ENCODE measurements at regions not wholly inside any gene's neighbourhood (a gene's known extent, or its start where the extent isn't known, plus 50 kb on each side); places are given as distances from the start of the nearest gene placed in this dataset.

DNA sequence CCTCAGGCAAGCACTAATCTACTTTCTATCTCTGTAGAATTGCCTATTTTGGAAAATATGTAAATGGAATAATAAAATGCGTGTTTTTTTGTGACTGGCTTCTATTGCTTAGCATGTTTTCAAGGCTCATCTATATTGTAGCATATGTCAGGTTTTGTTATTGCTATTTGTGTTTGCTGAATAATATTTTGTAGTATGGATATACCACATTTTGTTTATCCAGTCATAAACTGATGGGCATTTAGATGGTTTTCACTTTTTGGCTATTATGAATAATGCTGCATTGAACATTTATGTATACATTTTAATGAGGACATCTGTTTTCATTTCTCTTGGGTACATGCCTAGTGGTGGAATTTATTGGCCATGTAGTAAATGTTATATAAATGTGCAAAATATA, 183.3 kb upstream of the ZP4 start:
- no peak for DNase-seq

DNA sequence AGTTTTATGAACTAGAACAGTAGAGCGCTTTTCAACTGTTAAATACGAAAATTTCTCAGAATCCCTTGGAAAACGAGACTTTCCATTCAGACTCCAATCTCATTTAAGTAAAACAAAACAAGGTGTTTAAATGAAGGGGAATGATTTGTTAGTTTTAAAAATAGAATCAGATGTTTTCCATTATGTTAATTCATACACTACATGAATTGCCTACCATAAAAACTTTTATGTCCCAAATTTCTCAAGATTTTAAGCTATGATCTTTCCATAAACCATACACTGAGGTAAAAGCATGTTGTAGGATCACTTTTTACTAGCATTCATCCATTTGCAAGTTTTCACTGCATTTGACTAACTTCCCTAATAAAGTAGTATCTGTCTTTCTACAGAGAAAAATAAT, 180.3 kb upstream of the ZP4 start:
- DNase-seq, result no peak

GRCh38 chr1:238063454-238063853, 172.7 kb upstream of the ZP4 start:
- peak; percentile 91 to 98 for DNase-seq

- peak in 1 of 2 experiments; percentile 35 for DNase-seq
Observed at GRCh38 chr1:238061967-238062613, 171.4 kb upstream of the ZP4 start.

DNA sequence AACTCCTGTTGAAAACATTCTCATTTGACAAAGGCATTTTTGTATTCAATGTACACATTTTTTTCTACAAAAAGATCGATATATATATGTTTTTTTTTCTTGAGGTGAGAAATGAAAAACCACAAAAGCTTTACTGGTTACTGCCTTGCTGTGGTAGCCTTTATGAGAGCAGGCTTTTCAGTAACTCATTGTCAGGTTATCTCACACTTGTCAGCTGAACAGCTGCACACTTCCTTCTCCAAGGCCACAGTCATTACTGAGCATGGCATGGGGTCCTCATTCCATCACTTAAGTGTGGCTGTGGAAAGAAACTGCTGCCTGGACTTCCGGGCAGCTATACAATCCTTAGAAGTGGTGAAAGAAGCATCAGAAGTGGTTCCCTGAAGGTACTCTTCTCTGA, 169.3 kb upstream of the ZP4 start:
- DNase-seq, result no peak

DNA sequence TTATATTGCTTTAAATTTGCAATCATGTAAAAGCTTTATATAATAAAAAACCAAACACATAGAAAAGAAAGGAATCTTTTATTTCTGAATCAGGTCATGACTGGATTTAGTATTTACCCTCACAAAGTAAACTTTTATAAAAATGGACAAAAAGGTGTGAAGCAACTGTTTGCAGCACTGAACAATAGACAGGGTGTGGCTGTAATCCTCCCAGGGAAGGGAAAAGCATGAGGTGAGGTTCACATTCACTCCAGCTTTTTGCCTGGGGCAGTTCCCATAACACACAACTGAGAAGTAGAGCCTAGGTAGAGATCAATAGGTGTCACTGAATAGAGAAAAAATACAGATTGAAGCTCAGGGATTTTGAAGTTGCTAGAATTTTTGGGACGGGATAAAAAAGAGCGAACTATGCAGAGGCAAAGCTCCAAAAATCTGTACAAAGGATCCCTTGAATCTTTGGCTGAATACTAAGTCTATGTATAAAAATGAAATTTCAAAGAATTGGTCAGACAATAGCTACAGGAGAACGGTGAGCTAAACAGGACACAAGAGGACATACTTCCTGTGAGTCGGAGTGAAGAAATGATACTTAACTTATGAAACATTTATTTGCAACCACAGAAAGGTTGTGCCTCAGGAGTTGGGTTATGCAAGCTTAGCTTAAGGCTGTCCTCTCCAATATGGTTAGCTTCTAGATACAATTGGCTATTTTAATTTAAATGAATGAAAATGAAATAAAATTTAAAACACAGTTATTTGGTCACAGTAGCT, 162.0 kb upstream of the ZP4 start:
- DNase-seq, result no peak

DNA sequence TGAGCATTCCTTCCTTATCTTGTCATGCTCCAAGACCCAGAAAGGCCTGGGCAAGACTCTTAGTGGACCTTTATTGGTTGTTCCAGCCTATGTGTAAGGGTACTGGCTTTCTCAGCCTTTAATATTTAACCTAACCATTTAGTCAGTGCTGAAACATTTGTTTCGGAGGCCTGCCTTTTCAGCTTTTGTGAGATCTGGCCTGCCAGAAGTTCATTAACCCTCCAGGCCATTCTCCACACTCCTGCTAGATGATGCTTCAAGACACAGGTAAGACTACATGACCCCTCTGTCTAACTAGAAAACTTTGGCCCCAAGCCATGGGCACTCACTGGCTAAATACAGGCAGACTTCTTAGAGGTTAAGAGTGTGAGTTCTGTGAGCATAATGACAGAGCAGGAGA, 138.4 kb upstream of the ZP4 start:
- DNase-seq, result no peak

GRCh38 chr1:238027366-238027765, 136.6 kb upstream of the ZP4 start:
- DNase-seq, result no peak

GRCh38 chr1:238023137-238023536, 132.4 kb upstream of the ZP4 start:
- no peak for DNase-seq

GRCh38 chr1:238018214-238018613, 127.5 kb upstream of the ZP4 start:
- DNase-seq, result no peak

- no peak for DNase-seq
Observed at GRCh38 chr1:238006779-238007178, 116.1 kb upstream of the ZP4 start.

DNA sequence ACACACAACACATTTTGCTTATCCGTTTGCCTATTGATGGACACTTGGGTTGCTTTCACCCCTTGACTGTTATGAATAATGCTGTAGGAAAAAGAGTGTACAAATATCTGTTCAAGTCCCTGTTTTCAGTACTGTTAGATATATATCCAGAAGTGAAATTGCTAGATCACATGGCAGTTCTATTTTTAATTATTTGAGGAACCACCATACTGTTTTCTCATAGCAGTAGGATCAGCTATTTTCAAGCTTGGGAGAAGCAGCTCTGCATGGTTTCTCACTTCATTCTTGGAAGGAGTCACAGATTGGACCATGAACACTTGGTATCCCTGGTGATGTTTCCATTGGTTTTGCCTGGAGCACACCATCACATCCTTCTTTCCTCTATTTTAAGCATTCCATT, 114.4 kb upstream of the ZP4 start:
- DNase-seq, result no peak

DNA sequence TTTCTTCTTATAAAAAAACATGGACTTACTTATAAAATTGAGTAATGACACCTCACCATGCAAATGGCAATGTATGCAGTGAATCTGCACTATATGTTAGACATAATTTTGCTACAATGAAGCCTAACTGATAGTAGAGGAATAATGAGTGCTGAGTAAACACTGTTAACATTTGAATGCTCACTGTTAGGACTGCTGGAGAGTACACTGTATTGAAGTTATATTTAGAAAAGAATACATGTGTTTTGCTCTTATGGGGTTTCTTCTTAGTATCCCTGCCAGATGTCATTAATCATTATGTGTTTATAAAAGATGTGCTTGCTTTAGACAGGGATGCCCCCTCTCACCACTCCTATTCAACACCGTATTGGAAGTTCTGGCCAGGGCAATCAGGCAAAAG, 111.1 kb upstream of the ZP4 start:
- DNase-seq, result no peak

DNA sequence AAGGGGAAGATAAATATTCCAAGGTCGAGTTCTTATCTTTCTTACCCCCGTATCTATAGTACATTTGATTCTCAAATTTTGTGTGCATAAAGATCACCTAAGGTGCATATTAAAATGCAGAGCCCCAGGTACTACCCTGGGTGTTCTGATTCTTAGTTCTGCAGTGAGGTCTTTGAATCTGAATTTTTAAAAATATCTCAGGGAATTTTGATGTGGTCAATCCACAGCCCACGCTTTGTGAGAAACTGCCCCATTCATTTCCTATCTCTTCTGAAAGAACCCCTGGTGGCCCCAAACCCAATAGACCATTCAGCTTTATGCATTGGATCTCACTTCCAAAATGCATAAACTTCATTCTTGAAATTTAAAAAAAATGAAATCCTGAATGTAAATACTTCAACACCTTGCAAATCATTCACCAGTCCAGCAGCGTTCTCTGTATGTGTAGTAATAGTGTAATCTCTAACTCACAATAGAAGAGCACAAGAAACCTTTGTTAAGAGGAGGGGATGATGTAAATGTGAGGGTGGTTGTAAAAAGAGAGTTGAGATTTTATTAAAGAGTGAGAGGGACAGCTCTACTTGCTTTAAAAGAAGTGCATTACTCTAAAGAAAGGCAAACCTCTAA, 108.8 kb upstream of the ZP4 start:
- DNase-seq, result no peak

DNA sequence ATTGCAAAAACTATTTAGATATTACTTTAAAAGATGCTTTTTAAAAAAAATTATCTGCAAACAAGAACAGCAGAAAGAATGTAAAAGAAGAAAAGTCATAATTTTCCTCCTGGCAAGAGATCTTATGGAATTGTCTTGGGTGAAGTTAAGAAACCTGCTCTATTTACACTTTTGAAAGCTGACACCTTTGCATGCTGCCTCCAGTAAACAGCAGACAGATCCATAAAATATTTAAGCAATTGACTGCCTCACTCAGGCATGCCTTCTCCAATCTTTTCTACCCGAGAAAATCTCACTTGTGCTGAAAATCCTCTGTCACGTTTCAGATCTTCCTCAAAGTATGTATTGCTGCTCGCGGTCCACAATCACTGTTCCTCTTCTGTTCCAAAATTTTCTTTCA, 107.9 kb upstream of the ZP4 start:
- no peak for DNase-seq

- DNase-seq, result no peak
Observed at GRCh38 chr1:237983496-237983895, 92.8 kb upstream of the ZP4 start.

DNA sequence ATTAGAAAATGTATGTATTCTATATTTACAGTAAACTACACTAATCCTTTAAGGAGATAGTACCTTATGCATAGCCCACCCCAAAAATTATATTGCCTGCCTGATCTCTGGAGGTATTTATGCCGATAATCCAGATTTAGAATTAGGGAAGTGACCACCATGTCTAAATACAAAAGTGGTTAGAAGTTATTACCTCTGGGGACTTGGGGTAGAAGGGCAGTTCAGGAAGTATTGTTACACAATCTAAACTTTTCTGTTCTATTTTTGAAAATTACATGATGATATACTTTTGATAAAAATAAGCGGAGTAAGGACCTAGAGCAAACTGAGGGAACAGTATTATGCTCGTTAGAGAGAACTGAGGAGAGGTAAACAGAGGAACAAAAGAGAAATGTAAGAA, 90.5 kb upstream of the ZP4 start:
- no peak for DNase-seq

- no peak for DNase-seq
Observed at GRCh38 chr1:237976331-237976730, 85.6 kb upstream of the ZP4 start.

GRCh38 chr1:237975903-237976302, 85.2 kb upstream of the ZP4 start:
- no peak for DNase-seq

DNA sequence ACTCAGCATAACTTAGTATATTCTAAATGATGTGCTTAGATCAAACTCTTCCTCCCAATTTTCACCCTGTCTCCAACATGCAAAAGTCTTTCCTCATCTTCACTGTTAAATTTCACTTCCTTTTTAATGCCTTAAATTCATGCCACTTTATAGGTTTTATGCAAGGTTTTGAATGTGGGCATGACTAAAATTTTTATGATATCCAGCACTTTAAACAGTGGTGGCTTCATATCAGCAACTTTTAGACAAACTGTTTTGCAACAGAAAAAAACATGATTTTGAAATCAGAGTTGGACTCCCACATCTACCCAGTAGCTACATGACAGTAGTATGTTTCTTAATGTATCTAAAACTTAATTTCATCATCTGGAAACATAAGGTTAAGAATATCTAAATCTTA, 84.7 kb upstream of the ZP4 start:
- DNase-seq, result no peak

DNA sequence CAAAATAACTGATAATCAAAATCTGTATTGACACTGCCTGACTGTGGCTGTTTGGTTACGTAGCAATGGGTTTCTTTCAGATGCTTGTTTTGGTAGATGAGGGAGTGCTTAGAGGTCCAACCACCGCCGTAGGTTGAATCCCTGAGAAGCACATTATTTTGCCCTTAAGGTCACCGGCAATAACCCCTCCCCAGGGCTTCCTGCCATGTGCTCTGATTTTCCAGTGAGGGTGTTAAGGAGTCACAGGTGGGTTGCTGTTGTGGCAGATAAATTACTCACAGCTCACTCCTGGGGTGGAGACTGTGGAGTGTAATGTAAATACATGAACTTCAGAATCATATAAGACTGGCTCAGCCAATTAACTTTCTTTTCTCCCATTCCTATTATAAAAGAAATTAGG, 81.5 kb upstream of the ZP4 start:
- no peak for DNase-seq

DNA sequence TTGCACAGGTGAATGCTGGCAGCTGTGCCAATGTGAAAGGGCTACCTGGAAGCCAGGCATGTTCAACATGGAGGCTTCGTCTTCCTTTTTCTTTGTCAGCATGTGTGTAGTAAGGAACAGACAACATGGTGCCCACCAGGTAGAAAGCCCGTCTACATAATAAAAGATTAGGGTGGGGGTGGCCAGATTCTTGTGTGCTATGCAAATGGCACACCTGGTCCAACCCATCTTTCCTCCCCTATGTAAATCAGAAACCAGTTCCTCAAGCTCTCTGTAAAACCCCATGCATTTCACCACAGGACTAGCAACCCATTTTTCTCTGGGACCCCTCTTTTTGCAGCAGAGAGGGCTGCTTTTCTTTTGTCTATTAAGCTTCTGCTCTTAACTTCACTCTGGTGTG, 72.3 kb upstream of the ZP4 start:
- no peak for DNase-seq

DNA sequence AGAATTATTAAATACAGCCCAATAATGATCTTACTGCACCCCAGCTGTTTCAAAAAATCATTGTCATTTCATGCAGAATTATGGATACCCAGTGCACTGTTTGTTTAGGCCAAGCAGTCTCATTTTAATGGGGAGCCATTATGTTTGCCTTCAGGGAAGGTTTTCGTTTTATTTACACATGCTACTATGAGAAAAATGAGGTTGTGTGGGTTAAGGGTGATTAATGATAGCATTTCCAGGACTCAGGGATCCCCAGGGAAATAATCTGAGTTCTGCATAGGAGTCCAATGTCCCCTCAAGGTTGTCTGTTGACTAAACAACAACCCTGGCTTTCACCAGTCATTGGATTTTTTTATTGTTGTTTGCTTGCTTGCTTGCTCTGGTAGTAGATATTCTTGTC, 71.0 kb upstream of the ZP4 start:
- no peak for DNase-seq

DNA sequence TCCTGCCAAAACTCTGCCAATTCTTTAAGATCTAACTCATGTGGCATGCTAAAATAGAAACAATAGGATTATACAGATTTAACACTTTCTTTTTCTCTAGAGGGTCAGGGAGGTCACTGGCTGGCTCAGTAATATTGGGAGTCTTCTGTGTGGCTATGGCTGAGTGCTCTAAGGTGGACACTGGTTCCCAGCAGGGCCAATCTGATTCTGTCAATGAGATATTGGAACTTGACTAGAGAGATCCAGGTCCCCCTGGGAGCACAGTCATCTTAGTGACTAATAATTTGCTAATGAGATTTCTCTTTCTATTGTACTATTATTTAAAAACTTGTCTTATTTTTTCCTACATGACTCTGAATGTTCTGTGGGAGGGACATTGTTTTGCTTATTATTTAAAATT, 69.1 kb upstream of the ZP4 start:
- no peak for DNase-seq

- no peak for DNase-seq
Observed at GRCh38 chr1:237953238-237953637, 62.5 kb upstream of the ZP4 start.
